H9 (cell line): ENCODE measurements at regions not wholly inside any gene's neighbourhood (a gene's known extent, or its start where the extent isn't known, plus 50 kb on each side); places are given as distances from the start of the nearest gene placed in this dataset.

Experiments used
- DNase-seq: peaks from one replicate; pipeline ENCODE4 v3.0.0-alpha.2; 2017
- H2AFZ ChIP-seq: one replicate; pipeline ENCODE4 v1.6.1; 2013; ENCODE audit warnings: mild to moderate bottlenecking, low read length, control low read depth, moderate library complexity
- H2AK5ac ChIP-seq: 2 replicates; pipeline ENCODE4 v1.6.1; 2013; ENCODE audit warnings: low read length, control low read depth, mixed read lengths; ENCODE audit not compliant: insufficient read length
- H2BK120ac ChIP-seq: one replicate; pipeline ENCODE4 v1.6.1; 2013; ENCODE audit warnings: low read depth, mild to moderate bottlenecking, low read length, control low read depth, inconsistent platforms; ENCODE audit not compliant: poor library complexity, severe bottlenecking
- H2BK12ac ChIP-seq: 2 replicates; pipeline ENCODE4 v1.6.1; 2013; ENCODE audit warnings: low read length, control low read depth, mixed read lengths, low read depth; ENCODE audit not compliant: insufficient read length
- H2BK15ac ChIP-seq: 2 replicates; pipeline ENCODE4 v1.6.1; 2013; ENCODE audit warnings: low read depth, low read length, control low read depth
- H2BK20ac ChIP-seq: one replicate; pipeline ENCODE4 v1.6.1; 2013; ENCODE audit warnings: low read depth, mild to moderate bottlenecking, low read length, control low read depth, inconsistent platforms; ENCODE audit not compliant: poor library complexity, severe bottlenecking
- H2BK5ac ChIP-seq: 2 replicates; pipeline ENCODE4 v1.6.1; 2013; ENCODE audit warnings: low read length, control low read depth, mixed read lengths; ENCODE audit not compliant: insufficient read length
- H3K14ac ChIP-seq: 2 replicates; pipeline ENCODE4 v1.6.1; 2013; ENCODE audit warnings: low read length, control low read depth; ENCODE audit not compliant: insufficient read depth
- H3K18ac ChIP-seq: 2 replicates; pipeline ENCODE4 v1.6.1; 2013; ENCODE audit warnings: low read depth, mild to moderate bottlenecking, mixed read lengths, low read length, control low read depth; ENCODE audit not compliant: insufficient read length
- H3K23ac ChIP-seq: 2 replicates; pipeline ENCODE4 v1.6.1; 2013; ENCODE audit warnings: low read length, control low read depth, mixed read lengths, low read depth; ENCODE audit not compliant: insufficient read length
- H3K23me2 ChIP-seq: 2 replicates; pipeline ENCODE4 v1.6.1; 2013; ENCODE audit warnings: low read depth, mild to moderate bottlenecking, mixed read lengths, low read length, control low read depth; ENCODE audit not compliant: insufficient read length, poor library complexity, severe bottlenecking
- H3K27ac ChIP-seq: 2 replicates; pipeline ENCODE4 v1.5.1; 2013; ENCODE audit warnings: low read length, control low read depth, mixed read lengths, low read depth; ENCODE audit not compliant: insufficient read length
- H3K27me3 ChIP-seq: 2 replicates; pipeline ENCODE4 v1.6.1; 2013; ENCODE audit warnings: low read length, control low read depth, inconsistent platforms; ENCODE audit not compliant: insufficient read depth
- H3K4ac ChIP-seq: 2 replicates; pipeline ENCODE4 v1.6.1; 2013; ENCODE audit warnings: low read depth, mild to moderate bottlenecking, control low read depth, inconsistent platforms, low read length, moderate library complexity
- H3K4me1 ChIP-seq: 2 replicates; pipeline ENCODE4 v1.6.1; 2013; ENCODE audit warnings: low read length, control low read depth, inconsistent platforms; ENCODE audit not compliant: insufficient read depth
- H3K4me2 ChIP-seq: 2 replicates; pipeline ENCODE4 v1.6.1; 2013; ENCODE audit warnings: low read length, control low read depth, mixed read lengths; ENCODE audit not compliant: insufficient read length, insufficient read depth
- H3K56ac ChIP-seq: 2 replicates; pipeline ENCODE4 v1.6.1; 2013; ENCODE audit warnings: low read depth, mild to moderate bottlenecking, mixed read lengths, low read length, control low read depth; ENCODE audit not compliant: insufficient read length
- H3K79me1 ChIP-seq: 2 replicates; pipeline ENCODE4 v1.6.1; 2013; ENCODE audit warnings: low read depth, mild to moderate bottlenecking, moderate library complexity, low read length, control low read depth, inconsistent platforms; ENCODE audit not compliant: insufficient read depth, poor library complexity, severe bottlenecking
- H3K79me2 ChIP-seq: 2 replicates; pipeline ENCODE4 v1.6.1; 2013; ENCODE audit warnings: low read length, control low read depth, inconsistent platforms; ENCODE audit not compliant: insufficient read depth
- H3K9ac ChIP-seq: 2 replicates; pipeline ENCODE4 v1.6.1; 2013; ENCODE audit warnings: low read length, control low read depth, mixed read lengths; ENCODE audit not compliant: insufficient read length; ENCODE audit errors: extremely low read depth
- H3K9me3 ChIP-seq: one replicate; pipeline ENCODE4 v1.6.1; 2013; ENCODE audit warnings: low read depth, low read length, inconsistent platforms; ENCODE audit not compliant: control insufficient read depth
- H3T11ph ChIP-seq: one replicate; pipeline ENCODE4 v1.6.1; 2013; ENCODE audit warnings: mild to moderate bottlenecking, low read length, control low read depth, inconsistent platforms
- H4K20me1 ChIP-seq: one replicate; pipeline ENCODE4 v1.6.1; 2013; ENCODE audit not compliant: control insufficient read depth, insufficient read length, insufficient read depth
- H4K5ac ChIP-seq: 2 replicates; pipeline ENCODE4 v1.6.1; 2013; ENCODE audit warnings: low read depth, mild to moderate bottlenecking, mixed read lengths, low read length, control low read depth; ENCODE audit not compliant: insufficient read length
- H4K8ac ChIP-seq: replicated peaks from 2 replicates; pipeline ENCODE4 v1.6.1; 2013; ENCODE audit warnings: low read length, control low read depth, mixed read lengths, low read depth; ENCODE audit not compliant: insufficient read length
- H4K91ac ChIP-seq: 2 replicates; pipeline ENCODE4 v1.6.1; 2013; ENCODE audit warnings: low read depth, mild to moderate bottlenecking, moderate library complexity, mixed read lengths, low read length, control low read depth; ENCODE audit not compliant: insufficient read length
- H3K27ac Mint-ChIP-seq, 3 experiments: 2 replicates in 2 of 3; 3 replicates in 1 of 3; pipeline ENCODE4 v1.8.0; 2020 to 2021; ENCODE audit warnings: mixed read lengths in 3 of 3, mild to moderate bottlenecking in 1 of 3, moderate library complexity in 1 of 3
- H3K27me3 Mint-ChIP-seq: 2 replicates; pipeline ENCODE4 v1.8.0; 2021; ENCODE audit warnings: low read depth, mild to moderate bottlenecking, moderate library complexity, mixed read lengths
- H3K36me3 Mint-ChIP-seq, 3 experiments: 2 replicates in 2 of 3; 3 replicates in 1 of 3; pipeline ENCODE4 v1.8.0; 2020 to 2021; ENCODE audit warnings: low read depth in 3 of 3, mixed read lengths in 3 of 3; ENCODE audit not compliant: insufficient read depth in 1 of 3
- H3K4me1 Mint-ChIP-seq, 2 experiments: 2 replicates each; pipeline ENCODE4 v1.8.0; 2020; ENCODE audit warnings: mixed read lengths in 2 of 2
- H3K4me3 Mint-ChIP-seq, 2 experiments: 2 replicates in 1 of 2; 3 replicates in 1 of 2; pipeline ENCODE4 v1.8.0; 2020 to 2021; ENCODE audit warnings: mild to moderate bottlenecking in 2 of 2, mixed read lengths in 2 of 2, moderate library complexity in 1 of 2
- H3K9me3 Mint-ChIP-seq, 2 experiments: 2 replicates in 1 of 2; 3 replicates in 1 of 2; pipeline ENCODE4 v1.8.0; 2020; ENCODE audit warnings: mild to moderate bottlenecking in 2 of 2, mixed read lengths in 2 of 2, moderate library complexity in 1 of 2
- CTCF ChIP-seq: fragments of 200-600 bp; sonication (generic); conservative IDR thresholded peaks from 3 replicates; pipeline ENCODE4 v1.8.0; 2021; ENCODE audit warnings: antibody characterized with exemption, mild to moderate bottlenecking
- WGBS: extraction: QIAGEN DNeasy Blood & Tissue Kit; methylation state at CpG from one replicate; pipeline ENCODE4 v1.1.7; 2013; ENCODE audit warnings: missing lambda C conversion rate, low lambda C conversion rate, mixed read lengths; ENCODE audit not compliant: insufficient read length; ENCODE audit errors: extremely low coverage; 5-methylcytosine and 5-hydroxymethylcytosine counted together

GRCh38 chr17:70675070-70675590 is 505.8 kb downstream of the KCNJ2 start:
- H3K79me2 ChIP-seq: no peaks in the 10 kb centered on the region
- H3K23ac ChIP-seq: no peak overlapping the region
- TF ChIP-seq CTCF: no peak
- no peaks in the 10 kb centered on the region for H3K23me2 ChIP-seq
- Mint-ChIP-seq H3K9me3 (no peaks in the 10 kb centered on the region), H3K4me1 (peaks cover 14 to 17% of the 10 kb centered on the region in 2 experiments), H3K36me3 (no peaks in the 10 kb centered on the region), H3K27ac (no peak overlapping the region), H3K4me3 (no peak overlapping the region), H3K27me3 (no peaks in the 10 kb centered on the region)
- H2BK15ac ChIP-seq: no peak overlapping the region
- H3K4me2 ChIP-seq: no peak overlapping the region
- no peaks in the 10 kb centered on the region for H3K79me1 ChIP-seq
- DNase-seq: no peak
- H2BK120ac ChIP-seq: no peak overlapping the region
- no peaks in the 10 kb centered on the region for H3K9me3 ChIP-seq
- no peak overlapping the region for H4K5ac ChIP-seq
- H4K8ac ChIP-seq: no peak overlapping the region
- H2BK12ac ChIP-seq: no peak overlapping the region
- no peaks in the 10 kb centered on the region for H3K27me3 ChIP-seq
- no CpG with 5 or more reads among the region's 5 CpGs for WGBS
- no peak overlapping the region for H3K4ac ChIP-seq
- H2AK5ac ChIP-seq: no peak overlapping the region
- H3K4me1 ChIP-seq: no peaks in the 10 kb centered on the region; the same call in 1 of the 2 replicates
- H4K91ac ChIP-seq: no peak overlapping the region
- H2BK20ac ChIP-seq: no peak overlapping the region
- H3K27ac ChIP-seq: no peak overlapping the region
- no peak overlapping the region for H3K18ac ChIP-seq
- no peak overlapping the region for H3K14ac ChIP-seq
- H2BK5ac ChIP-seq: no peak overlapping the region
- no peak overlapping the region for H2AFZ ChIP-seq
- H3K9ac ChIP-seq: no peak overlapping the region
- H4K20me1 ChIP-seq: no peaks in the 10 kb centered on the region
- no peak overlapping the region for H3K56ac ChIP-seq
- no peak overlapping the region for H3T11ph ChIP-seq
